NCI-H2029 treated with DMSO at 0.1 percent for 48 hours (cell line): ENCODE measurements at regions not wholly inside any gene's neighbourhood (a gene's known extent, or its start where the extent isn't known, plus 50 kb on each side); places are given as distances from the start of the nearest gene placed in this dataset.
"Not testable (repeated sequence)": the region's sequence is repeated elsewhere in the genome, so short reads cannot be mapped to it uniquely, and the experiment has no call there.

Source experiments
- DNase-seq: peaks from one replicate; lab custom pipeline; 2025; lab: John Stamatoyannopoulos, UW

- DNase-seq, result no peak
Measured at GRCh38 chr17:52892334-52892733, 733.8 kb upstream of the CA10 start.

DNA sequence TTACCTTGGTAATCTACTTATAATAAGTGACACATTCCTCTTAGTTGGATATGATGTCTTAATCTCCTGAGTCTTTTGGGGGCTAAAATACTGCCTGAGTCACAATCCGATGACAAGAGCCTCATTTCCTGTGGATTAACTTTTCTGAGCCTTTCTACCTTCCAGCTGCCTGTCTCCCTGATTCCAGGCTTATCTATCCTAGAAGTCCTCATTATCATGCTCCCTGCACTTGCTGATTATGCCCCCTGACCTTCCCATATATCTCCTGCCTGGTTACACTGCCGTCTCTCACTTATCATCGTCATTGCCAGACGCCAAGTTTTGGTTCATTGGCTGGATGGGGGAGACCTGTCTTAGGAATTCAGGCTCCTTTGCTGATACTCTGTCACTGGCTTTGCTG is 727.4 kb upstream of the CA10 start:
- no peak for DNase-seq

GRCh38 chr17:52883907-52884491 is 725.5 kb upstream of the CA10 start:
- DNase-seq, result not testable (repeated sequence)

- not testable (repeated sequence) for DNase-seq
Measured at GRCh38 chr17:52846767-52847166, 688.3 kb upstream of the CA10 start.

DNA sequence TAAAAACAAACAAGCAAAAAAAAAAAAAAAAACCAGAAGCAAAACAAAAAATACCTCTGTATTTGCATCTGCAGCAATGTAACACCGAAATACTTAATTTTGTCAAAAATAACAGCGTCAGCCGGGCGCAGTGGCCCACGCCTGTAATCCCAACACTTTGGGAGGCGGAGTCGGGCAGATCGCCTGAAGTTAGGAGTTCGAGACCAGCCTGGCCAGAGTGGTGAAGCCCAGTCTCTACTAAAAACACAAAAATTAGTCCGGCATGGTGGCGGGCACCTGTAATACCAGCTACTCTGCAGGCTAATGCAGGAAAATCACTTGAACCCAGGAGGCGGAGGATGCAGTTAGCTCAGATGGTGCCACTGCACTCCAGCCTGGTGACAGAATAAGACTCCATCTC is 683.5 kb upstream of the CA10 start:
- no peak for DNase-seq

DNA sequence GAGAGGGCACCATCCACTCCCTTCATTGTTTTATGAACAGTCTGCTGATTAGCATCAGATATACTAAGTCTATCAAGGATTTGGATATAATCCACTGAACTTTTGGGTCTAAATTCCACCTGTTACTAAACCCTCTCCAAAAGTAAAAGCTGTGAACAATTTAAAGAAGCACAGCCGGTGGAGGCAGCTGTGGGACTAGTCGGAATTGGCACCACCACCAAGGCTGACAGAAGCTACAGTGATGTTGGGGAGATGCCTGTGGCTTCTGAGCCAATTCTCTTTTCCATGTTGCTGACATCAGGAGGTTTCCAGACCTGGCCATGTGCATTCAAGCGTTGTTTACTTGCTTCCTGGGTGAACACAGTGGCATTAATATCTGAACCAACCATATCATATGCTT is 679.0 kb upstream of the CA10 start:
- no peak for DNase-seq

- DNase-seq, result no peak
Measured at GRCh38 chr17:52831536-52831935, 673.0 kb upstream of the CA10 start.

GRCh38 chr17:52828621-52829020 is 670.1 kb upstream of the CA10 start:
- no peak for DNase-seq

DNA sequence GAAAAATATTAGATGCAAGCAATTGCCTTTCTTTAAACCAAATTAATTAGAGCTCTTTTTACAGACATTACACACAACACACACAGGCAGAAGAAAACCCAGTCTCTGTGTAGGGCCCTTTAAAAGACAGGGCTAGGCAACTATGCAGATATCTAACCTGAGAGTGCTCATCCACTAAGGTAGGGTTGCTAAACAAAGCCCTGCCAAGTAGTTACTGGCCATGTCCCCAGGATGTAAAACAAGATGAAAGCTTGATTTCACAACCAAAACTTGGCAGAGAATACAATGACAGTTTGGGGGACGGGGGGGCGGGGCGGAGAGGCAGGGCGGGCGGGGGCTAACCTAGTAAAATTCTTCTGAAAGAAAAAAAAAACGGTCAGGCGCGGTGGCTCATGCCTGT is 669.0 kb upstream of the CA10 start:
- DNase-seq, result no peak

- no peak for DNase-seq
Measured at GRCh38 chr17:52824542-52824941, 666.0 kb upstream of the CA10 start.

- no peak for DNase-seq
Measured at GRCh38 chr17:52823155-52823554, 664.6 kb upstream of the CA10 start.

- no peak for DNase-seq
Measured at GRCh38 chr17:52790359-52790955, 631.9 kb upstream of the CA10 start.

DNA sequence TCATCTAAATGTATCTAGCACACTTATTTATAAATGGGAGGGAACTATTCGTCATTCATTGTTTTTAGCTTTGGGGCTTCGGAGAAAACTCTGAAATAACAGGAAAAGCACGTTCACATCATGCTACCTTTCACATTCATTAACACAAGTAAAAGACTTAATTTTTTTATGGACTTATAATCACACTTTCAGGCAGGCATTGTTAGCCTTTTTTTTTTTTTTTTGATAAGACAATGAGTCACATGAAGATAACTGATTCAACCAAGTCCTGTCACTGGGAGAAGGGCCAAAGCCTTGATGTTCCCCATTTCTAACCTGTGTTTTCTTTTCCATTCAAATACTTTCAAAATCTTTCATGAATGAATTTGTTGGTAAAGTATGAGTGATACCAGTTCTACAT is 631.3 kb upstream of the CA10 start:
- DNase-seq, result no peak

GRCh38 chr17:52776234-52776633 is 617.7 kb upstream of the CA10 start:
- DNase-seq, result no peak

DNA sequence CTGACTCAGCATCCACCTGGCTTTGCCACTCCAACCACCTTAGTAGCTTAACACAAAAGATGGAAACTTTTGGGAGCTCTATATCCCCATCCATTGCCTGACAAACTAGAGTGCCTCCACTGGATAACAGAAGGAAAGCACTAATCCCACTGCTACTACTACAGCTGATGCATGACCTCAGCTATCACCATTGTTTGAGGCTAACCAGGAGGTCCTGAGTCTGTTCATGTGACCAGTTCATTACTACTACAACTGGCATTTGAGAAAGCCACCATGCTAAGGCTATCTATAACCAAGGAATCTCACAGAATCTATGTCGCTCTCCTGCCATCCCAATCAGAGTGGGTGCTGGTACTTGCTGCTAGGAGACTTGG is 604.3 kb upstream of the CA10 start:
- DNase-seq, result no peak

- DNase-seq, result no peak
Measured at GRCh38 chr17:52762147-52762793, 603.8 kb upstream of the CA10 start.

GRCh38 chr17:52759864-52760263 is 601.4 kb upstream of the CA10 start:
- DNase-seq, result no peak

DNA sequence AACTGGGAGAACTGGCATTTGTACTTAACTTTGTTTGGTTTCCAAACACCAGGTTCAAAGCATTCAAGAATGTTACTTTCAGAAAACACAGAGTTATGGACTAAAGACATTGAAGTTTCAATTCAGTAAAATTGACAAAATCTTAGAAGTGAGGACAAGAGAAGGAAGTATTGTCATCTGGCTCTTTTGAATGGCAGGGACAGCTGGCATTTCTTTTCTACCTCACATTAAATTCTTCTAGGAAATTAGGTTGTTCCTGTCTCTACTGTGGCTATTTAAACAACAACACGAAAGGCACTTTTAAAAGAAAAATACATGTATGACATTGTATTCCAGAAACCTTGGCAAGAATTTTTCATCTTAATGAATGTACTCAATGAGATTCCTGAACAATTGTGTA is 600.0 kb upstream of the CA10 start:
- no peak for DNase-seq

- no peak for DNase-seq
Measured at GRCh38 chr17:52756746-52757145, 598.2 kb upstream of the CA10 start.

DNA sequence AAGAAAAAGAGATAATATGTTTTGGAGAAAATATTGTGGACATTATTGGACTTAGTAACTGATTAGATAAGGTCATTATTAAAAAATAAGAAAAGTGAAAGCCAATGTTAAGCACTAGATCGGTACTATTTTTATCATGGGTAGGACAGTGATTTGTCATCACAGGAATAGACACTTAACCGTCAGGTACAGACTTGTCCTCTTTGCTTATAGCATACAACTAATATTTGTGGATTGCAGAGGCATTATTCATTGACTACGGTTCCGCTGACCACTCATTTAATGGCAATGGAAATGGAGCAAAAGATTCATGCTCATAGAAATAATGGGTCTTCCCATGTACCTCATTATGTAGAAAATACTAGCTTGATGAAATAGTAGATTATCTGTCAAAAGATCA is 596.3 kb upstream of the CA10 start:
- DNase-seq, result no peak

- DNase-seq, result no peak
Measured at GRCh38 chr17:52751051-52751450, 592.5 kb upstream of the CA10 start.

- no peak for DNase-seq
Measured at GRCh38 chr17:52744179-52744578, 585.7 kb upstream of the CA10 start.

DNA sequence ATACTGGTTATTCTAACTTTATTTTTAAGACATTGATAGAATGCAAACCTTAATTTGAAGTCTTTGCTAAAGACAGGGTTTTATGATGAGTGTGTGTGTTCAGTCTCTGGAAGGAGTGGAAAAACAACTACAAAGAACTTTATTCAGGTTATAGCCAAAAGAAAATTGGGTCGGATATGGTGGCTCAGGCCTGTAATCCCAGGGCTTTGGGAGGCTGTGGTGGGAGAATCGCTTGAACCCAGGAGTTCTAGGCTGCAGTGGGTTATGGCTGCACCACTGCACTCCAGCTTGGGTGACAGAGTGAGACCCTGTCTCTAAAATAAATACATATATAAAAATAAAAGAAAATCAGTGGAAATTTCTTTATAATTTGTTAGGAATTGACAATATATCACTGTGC is 581.5 kb upstream of the CA10 start:
- DNase-seq, result no peak

DNA sequence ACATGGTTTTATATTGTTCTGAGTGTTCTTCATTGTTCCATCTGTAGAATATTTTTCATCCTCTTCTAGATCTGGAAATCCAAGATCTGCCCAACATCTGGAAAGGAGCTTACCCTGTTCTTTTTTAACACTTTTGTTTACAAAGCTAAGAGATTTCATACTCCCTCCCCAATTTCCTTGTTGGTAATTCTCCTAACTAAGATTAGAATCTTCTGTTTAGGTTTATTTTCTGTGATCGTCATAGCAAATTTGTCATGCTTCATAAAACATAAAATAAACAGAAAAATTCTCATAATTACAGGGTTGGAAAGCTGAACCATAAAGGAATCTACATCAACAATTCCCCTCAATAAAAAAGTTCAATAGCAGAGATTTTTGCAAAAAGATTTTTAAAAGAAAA is 580.3 kb upstream of the CA10 start:
- DNase-seq, result no peak
